Sigmoid colon (tissue), 6 donors: ENCODE measurements at regions not wholly inside any gene's neighbourhood (a gene's known extent, or its start where the extent isn't known, plus 50 kb on each side); places are given as distances from the start of the nearest gene placed in this dataset.

Experiments used
- DNase-seq: peaks from one replicate; pipeline ENCODE4 v3.0.0-alpha.2; 2019
- H3K27ac ChIP-seq, 4 donors: fragments of 200-600 bp; sonication (generic); one replicate each; pipeline ENCODE4 v1.5.1; 2016 to 2019; ENCODE audit warnings: mild to moderate bottlenecking in 1 of 4
- H3K27me3 ChIP-seq, 3 donors: fragments of 200-600 bp; sonication (generic); one replicate each; pipeline ENCODE4 v1.5.1; 2019; ENCODE audit warnings: mild to moderate bottlenecking in 1 of 3
- H3K36me3 ChIP-seq, 4 donors: fragments of 200-600 bp; sonication (generic); one replicate each; pipeline ENCODE4 v1.5.1; 2016 to 2019
- H3K4me1 ChIP-seq, 4 donors: fragments of 200-600 bp; sonication (generic); one replicate each; pipeline ENCODE4 v1.5.1; 2017 to 2019
- H3K4me3 ChIP-seq, 4 donors: fragments of 200-600 bp; sonication (generic); one replicate each; pipeline ENCODE4 v1.5.1; 2017 to 2019; ENCODE audit warnings: mild to moderate bottlenecking in 2 of 4, moderate library complexity in 1 of 4
- H3K9me3 ChIP-seq, 4 donors: fragments of 200-600 bp in 3 of 4; sonication (generic) in 3 of 4; one replicate each; pipeline versions ENCODE4 v1.5.1 to v1.6.1; 2013 to 2019
- EP300 ChIP-seq, 4 donors: sonication (generic); formaldehyde crosslinking; IDR thresholded peaks; one replicate each; pipeline ENCODE4 v1.6.1; 2017; ENCODE audit warnings: antibody characterized with exemption in 4 of 4
- POLR2A ChIP-seq, 2 donors: fragments of 450-650 bp; IDR thresholded peaks; one replicate each; pipeline ENCODE4 v1.6.1; 2016; ENCODE audit warnings: antibody characterized with exemption in 2 of 2, mild to moderate bottlenecking in 2 of 2, moderate library complexity in 2 of 2
- POLR2AphosphoS5 ChIP-seq, 4 donors: sonication (generic); formaldehyde crosslinking; IDR thresholded peaks; one replicate each; pipeline ENCODE4 v1.6.1; 2017; ENCODE audit warnings: antibody characterized with exemption in 4 of 4
- WGBS, 2 donors: extraction: QIAGEN DNeasy Blood & Tissue Kit; methylation state at CpG; one replicate each; pipeline ENCODE4 v1.1.7; 2013; 5-methylcytosine and 5-hydroxymethylcytosine counted together
- intact Hi-C: fragments of 100-400 bp; cut with DNase I; formaldehyde crosslinking; loops from one replicate; pipeline ENCODE4 v1.15.1; 2023
- TF ChIP-seq, protein P1 (sequence below), 4 experiments: fragments of 450-650 bp in 3 of 4; fragments of 200-600 bp in 1 of 4; IDR thresholded peaks; one replicate each; pipeline ENCODE4 v1.5.1; 2016 to 2019; ENCODE audit warnings: antibody characterized with exemption in 4 of 4, mild to moderate bottlenecking in 3 of 4, moderate library complexity in 2 of 4
- donor health status: healthy with polysubstance abuse.
- donor health status: healthy.

DNA sequence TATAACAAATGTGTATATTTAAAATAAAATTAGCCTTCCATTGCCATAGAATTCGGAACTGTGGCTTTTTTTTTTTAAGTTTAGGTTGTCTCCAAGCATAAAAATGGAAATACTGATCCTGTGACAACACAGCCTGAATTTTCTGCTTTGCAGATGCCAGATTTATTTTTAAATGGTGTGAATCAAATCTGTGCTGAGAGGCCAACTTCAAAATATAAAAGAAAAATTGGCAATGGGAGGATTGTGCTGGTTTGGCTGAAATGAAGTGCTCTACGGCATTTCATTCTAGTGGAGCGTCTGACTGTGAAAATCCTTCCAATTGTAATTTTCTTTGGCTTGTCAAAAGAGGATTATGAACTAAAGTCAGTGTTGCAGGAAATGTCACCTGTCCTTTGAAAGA lies 580.3 kb upstream of the ZFP42 start:
- TF ChIP-seq EP300 (IDR thresholded peaks at IDR 0.05) = no peak
- TF ChIP-seq POLR2A (IDR thresholded peaks at IDR 0.05) = no peak
- no peak for TF ChIP-seq POLR2AphosphoS5 (IDR thresholded peaks at IDR 0.05)
- TF ChIP-seq, protein P1, sequence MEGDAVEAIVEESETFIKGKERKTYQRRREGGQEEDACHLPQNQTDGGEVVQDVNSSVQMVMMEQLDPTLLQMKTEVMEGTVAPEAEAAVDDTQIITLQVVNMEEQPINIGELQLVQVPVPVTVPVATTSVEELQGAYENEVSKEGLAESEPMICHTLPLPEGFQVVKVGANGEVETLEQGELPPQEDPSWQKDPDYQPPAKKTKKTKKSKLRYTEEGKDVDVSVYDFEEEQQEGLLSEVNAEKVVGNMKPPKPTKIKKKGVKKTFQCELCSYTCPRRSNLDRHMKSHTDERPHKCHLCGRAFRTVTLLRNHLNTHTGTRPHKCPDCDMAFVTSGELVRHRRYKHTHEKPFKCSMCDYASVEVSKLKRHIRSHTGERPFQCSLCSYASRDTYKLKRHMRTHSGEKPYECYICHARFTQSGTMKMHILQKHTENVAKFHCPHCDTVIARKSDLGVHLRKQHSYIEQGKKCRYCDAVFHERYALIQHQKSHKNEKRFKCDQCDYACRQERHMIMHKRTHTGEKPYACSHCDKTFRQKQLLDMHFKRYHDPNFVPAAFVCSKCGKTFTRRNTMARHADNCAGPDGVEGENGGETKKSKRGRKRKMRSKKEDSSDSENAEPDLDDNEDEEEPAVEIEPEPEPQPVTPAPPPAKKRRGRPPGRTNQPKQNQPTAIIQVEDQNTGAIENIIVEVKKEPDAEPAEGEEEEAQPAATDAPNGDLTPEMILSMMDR (IDR thresholded peaks at IDR 0.05) = no peak
- intact Hi-C loops = no loop called here
- no peak for DNase-seq

DNA sequence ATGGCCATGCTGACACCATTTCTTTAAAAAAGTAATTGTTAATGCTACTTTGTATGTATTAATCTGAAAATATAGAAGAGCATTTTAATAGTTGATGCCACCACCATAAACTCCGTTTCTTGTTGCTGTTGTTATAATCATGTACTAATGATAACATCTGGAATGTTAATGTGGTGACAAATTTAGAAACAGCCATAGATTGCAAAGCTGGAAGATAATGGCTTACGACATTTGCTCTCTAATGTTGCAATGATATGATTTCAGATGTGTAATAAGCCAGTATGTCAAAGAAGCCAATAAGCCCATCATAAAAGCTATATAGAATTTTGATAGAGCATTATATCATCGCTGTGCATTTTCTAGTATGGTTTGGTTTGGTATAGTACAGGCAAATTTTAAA lies 579.4 kb upstream of the ZFP42 start:
- TF ChIP-seq, protein P1 (IDR thresholded peaks at IDR 0.05) = no peak
- TF ChIP-seq EP300 (IDR thresholded peaks at IDR 0.05) = no peak
- TF ChIP-seq POLR2A (IDR thresholded peaks at IDR 0.05) = no peak
- TF ChIP-seq POLR2AphosphoS5 (IDR thresholded peaks at IDR 0.05) = no peak
- Histone ChIP-seq H3K27me3 (no peaks in the 10 kb centered on the region), H3K36me3 (no peaks in the 10 kb centered on the region), H3K9me3 (no peaks in the 10 kb centered on the region), H3K4me1 (no peaks in the 10 kb centered on the region), H3K27ac (no peak overlapping the region), H3K4me3 (no peak overlapping the region)
- WGBS, 2 donors = 85 to 91% methylated on average over 3 of the region's 3 CpGs
- intact Hi-C loops = no loop called here
- DNase-seq = no peak

More for the DNA sequence above, 580.3 kb upstream of the ZFP42 start:
- Histone ChIP-seq H3K4me3 (no peak overlapping the region), H3K27me3 (no peaks in the 10 kb centered on the region), H3K27ac (no peak overlapping the region), H3K36me3 (no peaks in the 10 kb centered on the region), H3K9me3 (no peaks in the 10 kb centered on the region), H3K4me1 (no peaks in the 10 kb centered on the region)
- WGBS, 2 donors = 75 to 89% methylated on average over 3 of the region's 3 CpGs

DNA sequence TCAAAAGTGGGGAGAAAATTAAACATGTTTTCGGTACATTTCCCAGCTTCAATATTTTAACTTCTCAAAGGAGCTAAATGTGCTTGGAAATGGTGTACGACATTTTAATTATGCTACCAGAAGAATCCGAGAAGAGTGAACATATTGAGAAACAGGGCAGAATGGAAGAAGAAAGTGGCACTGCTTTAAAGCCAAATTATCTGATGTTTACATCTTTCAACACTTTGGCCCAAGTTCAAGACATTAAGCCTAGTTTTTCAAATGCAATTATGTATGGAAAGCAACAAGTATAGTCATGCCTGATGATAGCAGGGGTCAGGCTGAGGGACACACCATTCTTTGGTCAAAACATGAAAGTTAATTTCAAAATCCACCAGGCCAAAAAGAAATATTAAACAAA lies 577.9 kb upstream of the ZFP42 start:
- H3K4me3 ChIP-seq = no peak overlapping the region

DNA sequence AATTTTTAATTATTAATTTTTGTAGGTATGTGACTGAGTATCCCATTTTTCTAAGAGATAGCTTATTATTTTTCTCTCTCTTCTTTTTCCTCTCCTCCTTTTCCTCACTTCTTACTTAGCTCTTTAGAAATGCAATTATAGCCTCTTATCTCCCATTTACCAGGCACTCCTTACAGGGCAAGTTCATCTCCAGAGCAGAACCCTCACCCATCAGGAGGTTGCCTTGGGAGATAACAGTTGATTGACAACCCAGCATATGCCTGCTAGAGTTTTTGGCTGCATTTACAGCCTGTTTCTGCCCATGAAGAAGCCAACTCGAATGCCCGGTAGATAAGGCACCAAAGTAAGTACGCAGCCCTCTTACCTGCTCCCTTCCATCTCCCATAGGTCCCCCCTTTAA lies 572.9 kb upstream of the ZFP42 start:
- no peak overlapping the region for H3K4me3 ChIP-seq
- 89 to 92% methylated on average over 3 of the region's 3 CpGs for WGBS, 2 donors
- no peaks in the 10 kb centered on the region for H3K4me1 ChIP-seq
- intact Hi-C loops = no loop called here
- H3K9me3 ChIP-seq = no peaks in the 10 kb centered on the region
- TF ChIP-seq EP300 (IDR thresholded peaks at IDR 0.05) (no peak), POLR2AphosphoS5 (IDR thresholded peaks at IDR 0.05) (no peak)
- no peak overlapping the region for H3K27ac ChIP-seq
- no peak for DNase-seq
- no peaks in the 10 kb centered on the region for H3K27me3 ChIP-seq
- H3K36me3 ChIP-seq = no peaks in the 10 kb centered on the region

More for the DNA sequence above, 577.9 kb upstream of the ZFP42 start:
- H3K9me3 ChIP-seq = no peaks in the 10 kb centered on the region
- DNase-seq = no peak
- H3K4me1 ChIP-seq = no peaks in the 10 kb centered on the region
- H3K27ac ChIP-seq = no peak overlapping the region
- H3K36me3 ChIP-seq = no peaks in the 10 kb centered on the region
- TF ChIP-seq EP300 (IDR thresholded peaks at IDR 0.05) = no peak
- no peak for TF ChIP-seq POLR2A (IDR thresholded peaks at IDR 0.05)
- TF ChIP-seq, protein P1 (IDR thresholded peaks at IDR 0.05) = no peak
- no peak for TF ChIP-seq POLR2AphosphoS5 (IDR thresholded peaks at IDR 0.05)
- no peaks in the 10 kb centered on the region for H3K27me3 ChIP-seq
- 86 to 93% methylated on average over 3 of the region's 3 CpGs for WGBS, 2 donors
- intact Hi-C loops = no loop called here

DNA sequence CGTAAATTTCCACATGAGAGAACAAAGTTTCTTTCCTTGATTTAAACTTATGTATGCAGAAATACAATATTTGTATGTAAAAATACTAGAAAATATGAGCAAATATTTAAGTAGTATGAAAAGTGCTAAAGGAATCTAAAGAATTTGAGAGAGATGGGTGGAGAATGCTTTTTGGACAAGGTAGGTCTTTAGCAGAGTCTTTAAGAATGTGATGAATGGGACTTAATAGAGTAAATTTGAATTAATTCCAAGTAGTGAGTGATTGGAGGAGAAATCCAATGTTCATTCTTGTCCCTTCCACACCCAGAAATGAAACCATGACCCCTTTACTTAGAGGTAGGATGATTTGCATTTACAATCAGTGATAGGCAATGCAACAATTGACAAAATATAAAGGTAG lies 570.9 kb upstream of the ZFP42 start:
- no peaks in the 10 kb centered on the region for H3K4me1 ChIP-seq
- H3K27ac ChIP-seq = no peak overlapping the region
- no peak for DNase-seq
- intact Hi-C loops = no loop called here
- no peaks in the 10 kb centered on the region for H3K27me3 ChIP-seq
- H3K9me3 ChIP-seq = no peaks in the 10 kb centered on the region
- 20 to 69% methylated on average over 1 of the region's 1 CpG for WGBS, 2 donors
- no peaks in the 10 kb centered on the region for H3K36me3 ChIP-seq
- no peak overlapping the region for H3K4me3 ChIP-seq
- TF ChIP-seq POLR2AphosphoS5 (IDR thresholded peaks at IDR 0.05) = no peak
- TF ChIP-seq POLR2A (IDR thresholded peaks at IDR 0.05) = no peak
- TF ChIP-seq EP300 (IDR thresholded peaks at IDR 0.05) = no peak
- TF ChIP-seq, protein P1 (IDR thresholded peaks at IDR 0.05) = no peak
